CD4-positive, alpha-beta T cell treated with Interleukin-4 for 4 hours (primary cell): ENCODE measurements at regions not wholly inside any gene's neighbourhood (a gene's known extent, or its start where the extent isn't known, plus 50 kb on each side); places are given as distances from the start of the nearest gene placed in this dataset.

Source experiments
- DNase-seq: peaks from one replicate; pipeline ENCODE4 v3.0.0-alpha.2; 2020

GRCh38 chr2:106041150-106041549, 153.0 kb downstream of the UXS1 start:
- no peak for DNase-seq

- no peak for DNase-seq
Measured at GRCh38 chr2:106039634-106040315, 154.3 kb downstream of the UXS1 start.

GRCh38 chr2:106038601-106039375, 155.3 kb downstream of the UXS1 start:
- DNase-seq = no peak

- DNase-seq = no peak
Measured at GRCh38 chr2:106037932-106038331, 156.2 kb downstream of the UXS1 start.

- DNase-seq = no peak
Measured at GRCh38 chr2:106037262-106037661, 156.8 kb downstream of the UXS1 start.

- DNase-seq = no peak
Measured at GRCh38 chr2:106034325-106034724, 159.8 kb downstream of the UXS1 start.

GRCh38 chr2:106032676-106033075, 161.4 kb downstream of the UXS1 start:
- no peak for DNase-seq

GRCh38 chr2:106030287-106031268, 163.5 kb downstream of the UXS1 start:
- DNase-seq = no peak

- DNase-seq = no peak
Measured at GRCh38 chr2:106028192-106028591, 165.9 kb downstream of the UXS1 start.

GRCh38 chr2:106026271-106027190, 167.6 kb downstream of the UXS1 start:
- DNase-seq = no peak

GRCh38 chr2:106025796-106026195, 168.3 kb downstream of the UXS1 start:
- DNase-seq = no peak

GRCh38 chr2:106021662-106022028, 172.5 kb downstream of the UXS1 start:
- no peak for DNase-seq

- DNase-seq = no peak
Measured at GRCh38 chr2:106020821-106021661, 173.1 kb downstream of the UXS1 start.

- no peak for DNase-seq
Measured at GRCh38 chr2:106020032-106020431, 174.1 kb downstream of the UXS1 start.

GRCh38 chr2:106018141-106018540, 176.0 kb downstream of the UXS1 start:
- no peak for DNase-seq

GRCh38 chr2:106012591-106013347, 181.3 kb downstream of the UXS1 start:
- no peak for DNase-seq

- DNase-seq = no peak
Measured at GRCh38 chr2:106012001-106012590, 182.0 kb downstream of the UXS1 start.

- DNase-seq = no peak
Measured at GRCh38 chr2:106011380-106011779, 182.7 kb downstream of the UXS1 start.

GRCh38 chr2:106010818-106011355, 183.2 kb downstream of the UXS1 start:
- no peak for DNase-seq

GRCh38 chr2:106009096-106009495, 185.0 kb downstream of the UXS1 start:
- DNase-seq = no peak
